ENCODE measurements at regions not wholly inside any gene's neighbourhood (a gene's known extent, or its start where the extent isn't known, plus 50 kb on each side); places are given as distances from the start of the nearest gene placed in this dataset.

- no peak for DNase-seq (ENCODE audit: low read depth)
- TF ChIP-seq CTCF (conservative IDR thresholded peaks at IDR 0.05; ENCODE audit: low read depth, low read length) = no peak
Measured at GRCh38 chr6:21409231-21409630, 184.3 kb upstream of the SOX4 start.

GRCh38 chr6:21413428-21413827, 180.1 kb upstream of the SOX4 start:
- no peak for DNase-seq (ENCODE audit: low read depth)
- H3K4me3 ChIP-seq (ENCODE audit: low read depth, low read length) = no peak overlapping the region
- TF ChIP-seq CTCF (conservative IDR thresholded peaks at IDR 0.05; ENCODE audit: low read depth, low read length) = no peak

More at GRCh38 chr6:21409231-21409630, 184.3 kb upstream of the SOX4 start:
- no peak overlapping the region for H3K4me3 ChIP-seq (ENCODE audit: low read depth, low read length)

GRCh38 chr6:21414065-21414464, 179.5 kb upstream of the SOX4 start:
- no peak for DNase-seq (ENCODE audit: low read depth)
- no peak overlapping the region for H3K4me3 ChIP-seq (ENCODE audit: low read depth, low read length)
- TF ChIP-seq CTCF (conservative IDR thresholded peaks at IDR 0.05; ENCODE audit: low read depth, low read length) = no peak

- no peak overlapping the region for H3K4me3 ChIP-seq (ENCODE audit: low read depth, low read length)
- DNase-seq (ENCODE audit: low read depth) = no peak
- TF ChIP-seq CTCF (conservative IDR thresholded peaks at IDR 0.05; ENCODE audit: low read depth, low read length) = no peak
Measured at GRCh38 chr6:21420146-21420878, 173.2 kb upstream of the SOX4 start.

- DNase-seq (ENCODE audit: low read depth) = no peak
- no peak for TF ChIP-seq CTCF (conservative IDR thresholded peaks at IDR 0.05; ENCODE audit: low read depth, low read length)
- H3K4me3 ChIP-seq (ENCODE audit: low read depth, low read length) = no peak overlapping the region
Measured at GRCh38 chr6:21420926-21421325, 172.6 kb upstream of the SOX4 start.

GRCh38 chr6:21423106-21423854, 170.3 kb upstream of the SOX4 start:
- TF ChIP-seq CTCF (conservative IDR thresholded peaks at IDR 0.05; ENCODE audit: low read depth, low read length) = no peak
- no peak for DNase-seq (ENCODE audit: low read depth)
- no peak overlapping the region for H3K4me3 ChIP-seq (ENCODE audit: low read depth, low read length)

Measured in choroid plexus epithelial cell (primary cell).